Right lobe of liver (tissue), 6 donors: ENCODE measurements at regions not wholly inside any gene's neighbourhood (a gene's known extent, or its start where the extent isn't known, plus 50 kb on each side); places are given as distances from the start of the nearest gene placed in this dataset.

ENCODE experiments used
- ATAC-seq, 4 donors: fragments of 200-7000 bp; cut with Tn5 transposase; one replicate each; pipeline ENCODE4 v1.9.1; 2020; ENCODE audit warnings: mild to moderate bottlenecking in 4 of 4, moderate library complexity in 4 of 4
- DNase-seq, 3 donors: peaks; one replicate each; pipeline ENCODE4 v3.0.0-alpha.2; 2020
- H3K27ac ChIP-seq, 3 donors: fragments of 200-600 bp; one replicate each; pipeline ENCODE4 v1.8.0; 2022
- H3K27me3 ChIP-seq, 2 donors: fragments of 200-600 bp; one replicate each; pipeline ENCODE4 v1.8.0; 2022
- H3K36me3 ChIP-seq, 4 donors: fragments of 200-600 bp; sonication (generic) in 1 of 4; one replicate each; pipeline versions ENCODE4 v1.5.1 to v1.8.0; 2017 to 2022; ENCODE audit warnings: control low read depth in 1 of 4
- H3K4me1 ChIP-seq, 4 donors: fragments of 200-600 bp; sonication (generic) in 1 of 4; one replicate each; pipeline versions ENCODE4 v1.5.1 to v1.8.0; 2017 to 2022; ENCODE audit warnings: control low read depth in 1 of 4
- H3K4me3 ChIP-seq, 3 donors: fragments of 200-600 bp; one replicate each; pipeline ENCODE4 v1.8.0; 2022
- H3K9me3 ChIP-seq, 4 donors: fragments of 200-600 bp; sonication (generic) in 1 of 4; one replicate each; pipeline versions ENCODE4 v1.5.1 to v1.8.0; 2017 to 2022; ENCODE audit warnings: control low read depth in 1 of 4
- POLR2A ChIP-seq: fragments of 450-650 bp; IDR thresholded peaks from one replicate; pipeline ENCODE4 v1.6.1; 2017; ENCODE audit warnings: antibody characterized with exemption, mild to moderate bottlenecking
- WGBS: methylation state at CpG from one replicate; pipeline ENCODE4 v1.1.6; 2018; ENCODE audit warnings: low coverage, low lambda C conversion rate; ENCODE audit not compliant: insufficient coverage; ENCODE audit errors: missing lambda C conversion rate; 5-methylcytosine and 5-hydroxymethylcytosine counted together
- intact Hi-C, 2 donors: fragments of 100-400 bp; cut with DNase I; formaldehyde crosslinking; loops; one replicate each; pipeline versions ENCODE4 v1.11.2 to v1.14.1; 2022
- TF ChIP-seq, protein P1 (sequence below), 4 donors: fragments of 200-600 bp in 3 of 4; fragments of 450-650 bp in 1 of 4; IDR thresholded peaks; one replicate each; pipeline versions ENCODE4 v1.5.1 to v1.8.0; 2016 to 2022; ENCODE audit warnings: antibody characterized with exemption in 4 of 4, mild to moderate bottlenecking in 2 of 4
- donor health status: DM: no; HTN: yes; CAD: no.
- donor health status: DM: no; HTN: no; CAD: no.
- donor health status: DM: no; HTN: no; CAD: no.
- donor health status: DM: no; HTN: yes; CAD: no.
- donor health status: DM: no; HTN: yes; CAD: no.

DNA sequence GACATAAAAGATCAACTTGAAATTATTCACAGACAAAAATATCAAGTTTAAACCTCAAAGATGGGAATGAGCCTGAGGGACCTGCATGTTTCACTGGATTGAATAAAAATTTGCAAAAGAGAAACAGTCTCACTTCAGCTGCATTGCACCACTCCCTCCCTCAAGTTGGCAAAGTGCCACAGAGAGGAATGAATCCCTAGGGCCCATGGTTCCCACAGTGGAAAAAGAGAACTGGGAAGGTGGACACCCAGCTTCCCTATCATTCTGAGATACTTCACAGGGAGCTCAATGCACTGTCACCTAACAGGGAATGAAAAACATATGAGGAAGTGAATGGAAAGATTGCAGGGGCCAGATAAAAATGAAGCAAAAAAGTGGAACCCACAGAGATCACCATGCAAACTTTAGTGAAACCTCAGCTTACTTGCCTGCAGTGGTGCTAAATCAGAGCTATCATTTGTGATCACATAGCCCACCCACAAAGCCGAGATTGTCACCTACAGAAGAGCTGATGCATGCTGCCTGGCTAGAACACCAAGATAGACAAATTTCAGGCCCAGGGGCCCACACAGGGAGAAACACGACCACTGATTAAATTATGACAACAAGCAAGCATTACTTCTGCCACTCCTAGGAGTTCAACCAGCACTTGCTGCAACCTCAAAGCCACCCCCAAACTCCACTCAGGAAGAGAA, 911.3 kb downstream of the LRFN5 start:
- intact Hi-C loops, result no loop called here
- TF ChIP-seq, protein P1, sequence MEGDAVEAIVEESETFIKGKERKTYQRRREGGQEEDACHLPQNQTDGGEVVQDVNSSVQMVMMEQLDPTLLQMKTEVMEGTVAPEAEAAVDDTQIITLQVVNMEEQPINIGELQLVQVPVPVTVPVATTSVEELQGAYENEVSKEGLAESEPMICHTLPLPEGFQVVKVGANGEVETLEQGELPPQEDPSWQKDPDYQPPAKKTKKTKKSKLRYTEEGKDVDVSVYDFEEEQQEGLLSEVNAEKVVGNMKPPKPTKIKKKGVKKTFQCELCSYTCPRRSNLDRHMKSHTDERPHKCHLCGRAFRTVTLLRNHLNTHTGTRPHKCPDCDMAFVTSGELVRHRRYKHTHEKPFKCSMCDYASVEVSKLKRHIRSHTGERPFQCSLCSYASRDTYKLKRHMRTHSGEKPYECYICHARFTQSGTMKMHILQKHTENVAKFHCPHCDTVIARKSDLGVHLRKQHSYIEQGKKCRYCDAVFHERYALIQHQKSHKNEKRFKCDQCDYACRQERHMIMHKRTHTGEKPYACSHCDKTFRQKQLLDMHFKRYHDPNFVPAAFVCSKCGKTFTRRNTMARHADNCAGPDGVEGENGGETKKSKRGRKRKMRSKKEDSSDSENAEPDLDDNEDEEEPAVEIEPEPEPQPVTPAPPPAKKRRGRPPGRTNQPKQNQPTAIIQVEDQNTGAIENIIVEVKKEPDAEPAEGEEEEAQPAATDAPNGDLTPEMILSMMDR (IDR thresholded peaks at IDR 0.05), result no peak
- no peak for TF ChIP-seq POLR2A
- 67% methylated on average over 1 of the region's 2 CpGs for WGBS
- no peak for ATAC-seq
- Histone ChIP-seq H3K27me3 (no peaks in the 10 kb centered on the region), H3K4me3 (no peak overlapping the region), H3K36me3 (no peaks in the 10 kb centered on the region), H3K27ac (no peak overlapping the region), H3K9me3 (no peaks in the 10 kb centered on the region), H3K4me1 (no peaks in the 10 kb centered on the region)
- DNase-seq, result no peak

DNA sequence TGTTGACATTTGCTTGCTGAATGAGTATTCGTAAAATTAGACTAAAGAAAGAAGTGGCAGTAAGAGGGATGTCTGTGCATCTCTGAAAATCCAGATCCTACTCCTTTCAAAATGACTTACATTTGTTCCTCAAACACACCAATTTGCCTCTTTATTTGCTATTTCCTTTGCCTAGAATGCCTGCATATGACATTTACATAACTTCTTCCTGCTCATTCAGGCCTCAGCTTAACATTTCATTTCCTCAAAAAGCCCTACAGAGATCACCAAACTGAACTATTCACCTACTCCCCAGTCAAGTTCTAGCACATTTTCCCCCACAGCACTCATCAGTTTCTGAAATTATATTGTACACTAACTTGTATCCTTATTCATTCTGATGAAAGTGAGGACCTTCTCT, 907.2 kb downstream of the LRFN5 start:
- no peaks in the 10 kb centered on the region for H3K27me3 ChIP-seq
- no peaks in the 10 kb centered on the region for H3K36me3 ChIP-seq
- DNase-seq (no peak), ATAC-seq (no peak)
- no peak overlapping the region for H3K4me3 ChIP-seq
- TF ChIP-seq POLR2A, result no peak
- TF ChIP-seq, protein P1 (IDR thresholded peaks at IDR 0.05), result no peak
- H3K4me1 ChIP-seq, result no peaks in the 10 kb centered on the region
- intact Hi-C loops, result no loop called here
- H3K27ac ChIP-seq, result no peak overlapping the region
- WGBS, result 73% methylated on average over 1 of the region's 1 CpG
- H3K9me3 ChIP-seq, result no peaks in the 10 kb centered on the region

DNA sequence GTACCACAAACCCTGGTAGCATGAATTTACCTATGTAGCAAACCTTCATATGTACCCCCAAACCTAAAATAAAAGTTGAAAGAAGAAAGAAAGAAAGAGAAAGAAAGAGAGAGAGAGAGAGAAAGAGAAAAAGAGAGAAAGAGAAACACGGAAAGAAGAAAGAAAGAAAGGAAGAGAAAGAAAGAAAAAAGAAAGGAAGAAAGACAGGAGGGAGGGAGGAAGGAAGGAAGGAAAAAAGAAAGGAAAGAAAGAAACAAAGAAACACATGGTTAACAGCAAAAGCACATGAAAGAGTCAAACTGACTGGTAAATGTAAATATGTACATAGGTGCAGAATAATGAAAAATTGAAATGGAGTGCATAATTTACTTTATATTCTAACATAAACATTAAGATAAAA, 903.4 kb downstream of the LRFN5 start:
- Histone ChIP-seq H3K27me3 (no peaks in the 10 kb centered on the region), H3K9me3 (no peaks in the 10 kb centered on the region), H3K4me1 (no peaks in the 10 kb centered on the region), H3K36me3 (no peaks in the 10 kb centered on the region), H3K27ac (no peak overlapping the region), H3K4me3 (no peak overlapping the region)
- TF ChIP-seq, protein P1 (IDR thresholded peaks at IDR 0.05), result no peak
- TF ChIP-seq POLR2A, result no peak
- intact Hi-C loops, result no loop called here
- WGBS, result 27% methylated on average over 1 of the region's 1 CpG
- DNase-seq (no peak), ATAC-seq (no peak)

DNA sequence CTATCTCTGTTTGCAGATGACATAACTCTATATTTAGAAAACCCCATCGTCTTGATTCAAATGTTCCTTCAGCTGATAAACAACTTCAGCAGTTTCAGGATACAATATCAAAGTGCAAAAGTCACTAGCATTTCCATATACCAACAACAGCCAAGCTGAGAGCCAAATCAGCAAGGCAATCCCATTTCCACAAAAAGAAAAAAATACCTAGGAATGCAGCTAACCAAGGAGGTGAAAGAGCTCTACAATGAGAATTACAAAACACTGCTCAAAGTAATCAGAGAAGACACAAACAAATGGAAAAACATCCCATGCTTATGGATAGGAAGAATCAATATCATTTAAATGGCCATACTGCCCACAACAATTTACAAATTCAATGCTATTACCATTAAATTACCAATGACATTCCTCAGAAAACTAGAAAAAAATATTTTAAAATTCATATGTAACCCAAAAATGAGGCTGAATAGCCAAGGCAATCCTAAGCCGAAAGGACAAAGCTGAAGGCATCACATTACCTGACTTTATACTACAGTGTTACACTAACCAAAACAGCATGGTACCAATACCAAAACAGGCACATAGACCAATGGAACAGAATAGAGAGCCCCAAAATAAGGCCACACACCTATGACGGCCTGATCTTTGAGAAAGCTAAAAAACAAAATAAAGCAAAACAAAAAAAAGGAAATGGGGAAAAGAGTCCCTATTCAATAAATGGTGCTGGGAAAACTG, 901.7 kb downstream of the LRFN5 start:
- intact Hi-C loops, result no loop called here
- DNase-seq (no peak), ATAC-seq (no peak)
- H3K27me3 ChIP-seq, result no peaks in the 10 kb centered on the region
- no peak overlapping the region for H3K4me3 ChIP-seq
- TF ChIP-seq POLR2A, result no peak
- TF ChIP-seq, protein P1 (IDR thresholded peaks at IDR 0.05), result no peak
- no peaks in the 10 kb centered on the region for H3K9me3 ChIP-seq
- H3K4me1 ChIP-seq, result no peaks in the 10 kb centered on the region
- H3K36me3 ChIP-seq, result no peaks in the 10 kb centered on the region
- 41% methylated on average over 3 of the region's 3 CpGs for WGBS
- no peak overlapping the region for H3K27ac ChIP-seq
